K562 (cell line): ENCODE measurements at regions not wholly inside any gene's neighbourhood (a gene's known extent, or its start where the extent isn't known, plus 50 kb on each side); places are given as distances from the start of the nearest gene placed in this dataset.

Experiments
- CAMTA2 ChIP-seq: fragments of 250-450 bp; sonication (Bioruptor Pico); conservative IDR thresholded peaks from 2 replicates; pipeline ENCODE4 v1.5.1; 2022
- CXXC5 ChIP-seq: fragments of 250-450 bp; sonication (Bioruptor Pico); IDR thresholded peaks from 2 replicates; pipeline ENCODE4 v1.8.0; 2022; ENCODE audit warnings: inconsistent platforms, mild to moderate bottlenecking, moderate library complexity
- ILK ChIP-seq: fragments of 450-650 bp; IDR thresholded peaks from 2 replicates; pipeline ENCODE4 v1.6.1; 2016; ENCODE audit warnings: missing genetic modification characterization, low read depth, mild to moderate bottlenecking, missing compliant biosample characterization, moderate library complexity, borderline replicate concordance
- PHF21A ChIP-seq: fragments of 450-650 bp; IDR thresholded peaks from 2 replicates; pipeline ENCODE4 v1.6.1; 2017; ENCODE audit warnings: low read depth, borderline replicate concordance
- SOX6 ChIP-seq: fragments of 450-650 bp; IDR thresholded peaks from 2 replicates; pipeline ENCODE4 v1.6.1; 2014; ENCODE audit warnings: mild to moderate bottlenecking
- STAT5A ChIP-seq: IDR thresholded peaks from 2 replicates; pipeline ENCODE4 v1.6.1; 2012; ENCODE audit warnings: low read length, inconsistent platforms, borderline replicate concordance
- TAF7 ChIP-seq: fragments of 450-650 bp; IDR thresholded peaks from 2 replicates; pipeline ENCODE4 v1.6.1; 2016; ENCODE audit warnings: missing genetic modification characterization, missing compliant biosample characterization
- ZNF174 ChIP-seq: fragments of 250-450 bp; sonication (Bioruptor Pico); IDR thresholded peaks from 2 replicates; pipeline ENCODE4 v1.4.0; 2020; ENCODE audit warnings: mild to moderate bottlenecking
- ZNF224 ChIP-seq: sonication (generic); formaldehyde crosslinking; IDR thresholded peaks from 2 replicates; pipeline ENCODE4 v1.8.0; 2022; ENCODE audit warnings: mild to moderate bottlenecking, missing genetic modification reagents
- ZNF316 ChIP-seq: fragments of 450-650 bp; IDR thresholded peaks from 2 replicates; pipeline ENCODE4 v1.6.1; 2016
- TF ChIP-seq, protein P1 (sequence below): fragments of 250-450 bp; sonication (Bioruptor Pico); IDR thresholded peaks from 2 replicates; pipeline ENCODE4 v1.5.0; 2021; ENCODE audit warnings: mild to moderate bottlenecking, borderline replicate concordance
- TF ChIP-seq, protein P2 (sequence below): IDR thresholded peaks from 2 replicates; pipeline ENCODE4 v1.6.1; 2014; ENCODE audit warnings: antibody characterized with exemption

DNA sequence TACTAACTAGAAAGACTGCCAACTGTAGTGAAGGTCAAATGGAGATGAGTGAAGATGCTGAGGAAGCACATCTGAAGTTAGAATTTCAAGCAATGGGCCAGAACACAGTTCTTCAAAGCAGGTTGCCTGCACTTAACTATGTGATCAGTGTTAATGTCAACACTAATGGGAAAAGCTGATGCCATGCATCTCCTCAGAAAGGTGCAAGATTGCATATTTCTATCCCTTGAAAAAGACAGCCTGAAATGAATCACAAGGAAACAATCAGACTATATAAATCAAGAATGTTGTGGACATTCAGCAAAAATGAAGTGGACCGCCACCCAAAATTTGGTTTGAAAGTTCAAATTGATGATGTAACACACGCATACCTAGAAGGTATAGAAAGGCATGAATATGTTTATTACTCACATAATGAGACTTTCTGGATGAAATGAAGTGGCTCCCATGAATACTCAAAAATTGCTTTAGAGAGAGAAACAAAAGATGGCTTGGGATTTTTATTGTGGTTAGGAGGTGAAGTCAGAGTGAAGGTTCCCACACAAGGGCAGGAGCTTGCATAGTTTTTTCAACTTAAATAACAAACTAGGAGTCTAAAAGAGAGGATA lies 522.4 kb downstream of the KCTD12 start (continued):
- TF ChIP-seq, protein P1, sequence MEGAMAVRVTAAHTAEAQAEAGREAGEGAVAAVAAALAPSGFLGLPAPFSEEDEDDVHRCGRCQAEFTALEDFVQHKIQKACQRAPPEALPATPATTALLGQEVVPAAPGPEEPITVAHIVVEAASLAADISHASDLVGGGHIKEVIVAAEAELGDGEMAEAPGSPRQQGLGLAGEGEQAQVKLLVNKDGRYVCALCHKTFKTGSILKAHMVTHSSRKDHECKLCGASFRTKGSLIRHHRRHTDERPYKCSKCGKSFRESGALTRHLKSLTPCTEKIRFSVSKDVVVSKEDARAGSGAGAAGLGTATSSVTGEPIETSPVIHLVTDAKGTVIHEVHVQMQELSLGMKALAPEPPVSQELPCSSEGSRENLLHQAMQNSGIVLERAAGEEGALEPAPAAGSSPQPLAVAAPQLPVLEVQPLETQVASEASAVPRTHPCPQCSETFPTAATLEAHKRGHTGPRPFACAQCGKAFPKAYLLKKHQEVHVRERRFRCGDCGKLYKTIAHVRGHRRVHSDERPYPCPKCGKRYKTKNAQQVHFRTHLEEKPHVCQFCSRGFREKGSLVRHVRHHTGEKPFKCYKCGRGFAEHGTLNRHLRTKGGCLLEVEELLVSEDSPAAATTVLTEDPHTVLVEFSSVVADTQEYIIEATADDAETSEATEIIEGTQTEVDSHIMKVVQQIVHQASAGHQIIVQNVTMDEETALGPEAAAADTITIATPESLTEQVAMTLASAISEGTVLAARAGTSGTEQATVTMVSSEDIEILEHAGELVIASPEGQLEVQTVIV (CRISPR knock-in tag), result no peak
- TF ChIP-seq, protein P2, sequence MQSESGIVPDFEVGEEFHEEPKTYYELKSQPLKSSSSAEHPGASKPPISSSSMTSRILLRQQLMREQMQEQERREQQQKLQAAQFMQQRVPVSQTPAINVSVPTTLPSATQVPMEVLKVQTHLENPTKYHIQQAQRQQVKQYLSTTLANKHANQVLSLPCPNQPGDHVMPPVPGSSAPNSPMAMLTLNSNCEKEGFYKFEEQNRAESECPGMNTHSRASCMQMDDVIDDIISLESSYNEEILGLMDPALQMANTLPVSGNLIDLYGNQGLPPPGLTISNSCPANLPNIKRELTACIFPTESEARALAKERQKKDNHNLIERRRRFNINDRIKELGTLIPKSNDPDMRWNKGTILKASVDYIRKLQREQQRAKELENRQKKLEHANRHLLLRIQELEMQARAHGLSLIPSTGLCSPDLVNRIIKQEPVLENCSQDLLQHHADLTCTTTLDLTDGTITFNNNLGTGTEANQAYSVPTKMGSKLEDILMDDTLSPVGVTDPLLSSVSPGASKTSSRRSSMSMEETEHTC, result no peak
- TF ChIP-seq ILK (tag) (no peak), ZNF224 (no peak), TAF7 (no peak), ZNF174 (CRISPR knock-in tag) (no peak), PHF21A (no peak), CXXC5 (CRISPR knock-in tag) (no peak), CAMTA2 (CRISPR knock-in tag) (no peak), STAT5A (no peak), SOX6 (no peak), ZNF316 (no peak)
- TF ChIP-seq, all 486 proteins: peak for 0
